Nephron progenitor cell (in vitro differentiated cells): ENCODE measurements at regions not wholly inside any gene's neighbourhood (a gene's known extent, or its start where the extent isn't known, plus 50 kb on each side); places are given as distances from the start of the nearest gene placed in this dataset.
A peak's percentile ranks its signal among the peaks of the same experiment; 100 is the strongest.

Experiments used
- DNase-seq: peaks from one replicate; pipeline ENCODE4 v3.0.0; 2021
- H3K27ac Mint-ChIP-seq: 2 replicates; pipeline ENCODE4 v1.8.0; 2021; ENCODE audit warnings: mild to moderate bottlenecking, moderate library complexity, mixed read lengths
- H3K27me3 Mint-ChIP-seq: 2 replicates; pipeline ENCODE4 v1.8.0; 2021; ENCODE audit warnings: mild to moderate bottlenecking, low read depth, mixed read lengths; ENCODE audit not compliant: poor library complexity
- H3K36me3 Mint-ChIP-seq: 2 replicates; pipeline ENCODE4 v1.8.0; 2021; ENCODE audit warnings: low read depth, mixed read lengths
- H3K4me1 Mint-ChIP-seq: 2 replicates; pipeline ENCODE4 v1.8.0; 2021; ENCODE audit warnings: mixed read lengths
- H3K4me3 Mint-ChIP-seq: 2 replicates; pipeline ENCODE4 v1.8.0; 2021; ENCODE audit warnings: mild to moderate bottlenecking, moderate library complexity, mixed read lengths
- H3K9me3 Mint-ChIP-seq: 2 replicates; pipeline ENCODE4 v1.8.0; 2021; ENCODE audit warnings: mild to moderate bottlenecking, moderate library complexity, mixed read lengths
- CTCF ChIP-seq: fragments of 200-600 bp; sonication (generic); IDR thresholded peaks from 2 replicates; pipeline ENCODE4 v1.5.0; 2021; ENCODE audit warnings: antibody characterized with exemption

- no peak for TF ChIP-seq CTCF
- no peaks in the 10 kb centered on the region for H3K9me3 Mint-ChIP-seq
- H3K27me3 Mint-ChIP-seq = peaks cover 4% of the 10 kb centered on the region
- H3K36me3 Mint-ChIP-seq = no peaks in the 10 kb centered on the region
- no peaks in the 10 kb centered on the region for H3K4me1 Mint-ChIP-seq
- no peak overlapping the region for H3K27ac Mint-ChIP-seq
- no peak for DNase-seq
- H3K4me3 Mint-ChIP-seq = no peak overlapping the region
Observed at GRCh38 chr17:12512694-12513355, 152.9 kb upstream of the MYOCD start.

GRCh38 chr17:12514596-12514995 lies 151.1 kb upstream of the MYOCD start:
- Mint-ChIP-seq H3K36me3 (no peaks in the 10 kb centered on the region), H3K4me1 (no peaks in the 10 kb centered on the region), H3K9me3 (no peaks in the 10 kb centered on the region), H3K27me3 (peaks cover 9% of the 10 kb centered on the region), H3K27ac (no peak overlapping the region), H3K4me3 (no peak overlapping the region)
- no peak for DNase-seq
- no peak for TF ChIP-seq CTCF

GRCh38 chr17:12519956-12520594 lies 145.6 kb upstream of the MYOCD start:
- no peaks in the 10 kb centered on the region for H3K36me3 Mint-ChIP-seq
- H3K9me3 Mint-ChIP-seq = no peaks in the 10 kb centered on the region
- H3K27me3 Mint-ChIP-seq = peaks cover 5% of the 10 kb centered on the region
- H3K4me3 Mint-ChIP-seq = no peak overlapping the region
- no peak for TF ChIP-seq CTCF
- peaks cover 17% of the 10 kb centered on the region for H3K4me1 Mint-ChIP-seq
- no peak overlapping the region for H3K27ac Mint-ChIP-seq
- DNase-seq = no peak

GRCh38 chr17:12521416-12521815 lies 144.3 kb upstream of the MYOCD start:
- Mint-ChIP-seq H3K9me3 (no peaks in the 10 kb centered on the region), H3K4me1 (peaks cover 17% of the 10 kb centered on the region), H3K27me3 (peaks cover 5% of the 10 kb centered on the region), H3K36me3 (no peaks in the 10 kb centered on the region), H3K27ac (no peak overlapping the region), H3K4me3 (no peak overlapping the region)
- no peak for TF ChIP-seq CTCF
- DNase-seq = no peak

GRCh38 chr17:12522336-12522735 lies 143.4 kb upstream of the MYOCD start:
- no peak for DNase-seq
- H3K9me3 Mint-ChIP-seq = no peaks in the 10 kb centered on the region
- peaks cover 5% of the 10 kb centered on the region for H3K27me3 Mint-ChIP-seq
- H3K36me3 Mint-ChIP-seq = no peaks in the 10 kb centered on the region
- H3K4me3 Mint-ChIP-seq = no peak overlapping the region
- peaks cover 17% of the 10 kb centered on the region for H3K4me1 Mint-ChIP-seq
- H3K27ac Mint-ChIP-seq = no peak overlapping the region
- no peak for TF ChIP-seq CTCF

GRCh38 chr17:12522743-12523183 lies 142.9 kb upstream of the MYOCD start:
- Mint-ChIP-seq H3K4me1 (peaks cover 17% of the 10 kb centered on the region), H3K4me3 (no peak overlapping the region), H3K27ac (no peak overlapping the region), H3K9me3 (no peaks in the 10 kb centered on the region), H3K27me3 (peaks cover 5% of the 10 kb centered on the region), H3K36me3 (no peaks in the 10 kb centered on the region)
- peak; percentile 14 for DNase-seq
- TF ChIP-seq CTCF = no peak
